ENCODE measurements at regions not wholly inside any gene's neighbourhood (a gene's known extent, or its start where the extent isn't known, plus 50 kb on each side); places are given as distances from the start of the nearest gene placed in this dataset.

GRCh38 chr13:91270031-91270430 is 77.5 kb upstream of the MIR17HG start:
- no peak overlapping the region for H3K27ac ChIP-seq
- TF ChIP-seq, protein P1, sequence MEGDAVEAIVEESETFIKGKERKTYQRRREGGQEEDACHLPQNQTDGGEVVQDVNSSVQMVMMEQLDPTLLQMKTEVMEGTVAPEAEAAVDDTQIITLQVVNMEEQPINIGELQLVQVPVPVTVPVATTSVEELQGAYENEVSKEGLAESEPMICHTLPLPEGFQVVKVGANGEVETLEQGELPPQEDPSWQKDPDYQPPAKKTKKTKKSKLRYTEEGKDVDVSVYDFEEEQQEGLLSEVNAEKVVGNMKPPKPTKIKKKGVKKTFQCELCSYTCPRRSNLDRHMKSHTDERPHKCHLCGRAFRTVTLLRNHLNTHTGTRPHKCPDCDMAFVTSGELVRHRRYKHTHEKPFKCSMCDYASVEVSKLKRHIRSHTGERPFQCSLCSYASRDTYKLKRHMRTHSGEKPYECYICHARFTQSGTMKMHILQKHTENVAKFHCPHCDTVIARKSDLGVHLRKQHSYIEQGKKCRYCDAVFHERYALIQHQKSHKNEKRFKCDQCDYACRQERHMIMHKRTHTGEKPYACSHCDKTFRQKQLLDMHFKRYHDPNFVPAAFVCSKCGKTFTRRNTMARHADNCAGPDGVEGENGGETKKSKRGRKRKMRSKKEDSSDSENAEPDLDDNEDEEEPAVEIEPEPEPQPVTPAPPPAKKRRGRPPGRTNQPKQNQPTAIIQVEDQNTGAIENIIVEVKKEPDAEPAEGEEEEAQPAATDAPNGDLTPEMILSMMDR (IDR thresholded peaks at IDR 0.05), result no peak
- no peaks in the 10 kb centered on the region for H3K4me1 ChIP-seq
- H3K4me3 ChIP-seq, result no peak overlapping the region
- no peaks in the 10 kb centered on the region for H3K36me3 ChIP-seq
- no peak for DNase-seq (ENCODE audit: low spot score)
- no peaks in the 10 kb centered on the region for H3K27me3 ChIP-seq
- peaks cover 0 to 6% of the 10 kb centered on the region in 2 donors for H3K9me3 ChIP-seq

DNA sequence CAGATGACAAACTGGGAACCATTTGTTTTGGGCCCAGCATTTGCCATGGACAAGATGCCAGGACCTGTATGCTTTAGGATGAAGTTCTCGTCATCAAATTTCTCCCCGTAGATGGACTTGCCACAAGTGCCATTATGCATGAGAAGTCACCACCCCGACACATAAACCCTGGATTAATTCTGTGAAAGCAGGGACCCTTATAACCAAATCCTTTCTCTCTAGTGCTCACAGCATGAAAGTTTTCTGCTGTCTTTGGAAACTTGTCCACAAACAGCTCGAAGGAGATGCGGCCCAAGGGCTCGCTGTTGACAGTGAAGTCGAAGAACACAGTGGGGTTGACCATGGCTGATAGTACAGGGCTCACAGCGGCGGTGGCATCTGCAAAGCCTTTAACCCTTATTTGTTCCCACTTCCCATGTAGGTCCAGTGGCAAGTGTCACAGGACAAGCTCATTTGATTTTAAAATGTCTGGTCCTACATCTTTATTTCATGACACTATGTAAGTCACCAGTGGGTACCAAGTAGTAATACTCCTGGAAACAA is 75.2 kb upstream of the MIR17HG start:
- no peaks in the 10 kb centered on the region for H3K36me3 ChIP-seq
- no peaks in the 10 kb centered on the region for H3K4me1 ChIP-seq
- TF ChIP-seq, protein P1 (IDR thresholded peaks at IDR 0.05), result no peak
- DNase-seq (ENCODE audit: low spot score), result no peak
- no peak overlapping the region for H3K27ac ChIP-seq
- no peak overlapping the region for H3K4me3 ChIP-seq
- H3K27me3 ChIP-seq, result no peaks in the 10 kb centered on the region
- H3K9me3 ChIP-seq, result no peaks in the 10 kb centered on the region

GRCh38 chr13:91273675-91274074 is 73.8 kb upstream of the MIR17HG start:
- H3K9me3 ChIP-seq, result no peaks in the 10 kb centered on the region
- H3K4me3 ChIP-seq, result no peak overlapping the region
- H3K27me3 ChIP-seq, result no peaks in the 10 kb centered on the region
- H3K4me1 ChIP-seq, result no peaks in the 10 kb centered on the region
- TF ChIP-seq, protein P1 (IDR thresholded peaks at IDR 0.05), result no peak
- H3K27ac ChIP-seq, result no peak overlapping the region
- H3K36me3 ChIP-seq, result no peaks in the 10 kb centered on the region
- DNase-seq (ENCODE audit: low spot score), result no peak

- Histone ChIP-seq H3K27ac (no peak overlapping the region), H3K4me1 (no peaks in the 10 kb centered on the region), H3K36me3 (no peaks in the 10 kb centered on the region), H3K9me3 (no peaks in the 10 kb centered on the region), H3K27me3 (no peaks in the 10 kb centered on the region), H3K4me3 (no peak overlapping the region)
- DNase-seq (ENCODE audit: low spot score), result no peak
- TF ChIP-seq, protein P1 (IDR thresholded peaks at IDR 0.05), result no peak
These were observed 70.3 kb upstream of the MIR17HG start for GRCh38 chr13:91277013-91277676.

- Histone ChIP-seq H3K27ac (no peak overlapping the region), H3K4me3 (no peak overlapping the region), H3K36me3 (no peaks in the 10 kb centered on the region), H3K9me3 (no peaks in the 10 kb centered on the region), H3K4me1 (no peaks in the 10 kb centered on the region), H3K27me3 (no peaks in the 10 kb centered on the region)
- DNase-seq (ENCODE audit: low spot score), result no peak
- TF ChIP-seq, protein P1 (IDR thresholded peaks at IDR 0.05), result no peak
These were observed 69.2 kb upstream of the MIR17HG start for GRCh38 chr13:91278291-91278690.

DNA sequence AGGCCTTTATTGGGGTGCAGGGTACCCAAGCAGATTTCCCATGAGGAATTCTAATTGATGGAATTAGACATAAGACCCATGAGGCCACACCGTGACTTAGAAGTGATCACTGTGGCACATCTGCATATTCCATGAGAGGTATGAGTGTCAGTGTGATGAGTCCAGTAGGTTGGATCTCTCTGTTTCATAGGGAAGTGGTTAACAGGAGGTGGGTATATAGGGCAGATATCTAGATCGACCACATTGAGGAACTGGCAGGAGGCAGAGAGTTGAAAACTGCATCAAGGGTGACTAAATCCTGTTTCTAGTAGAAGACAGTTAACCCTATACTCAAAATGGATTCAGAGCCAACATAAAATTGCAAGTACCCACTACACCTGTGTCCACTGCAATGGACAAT is 68.6 kb upstream of the MIR17HG start:
- TF ChIP-seq, protein P1 (IDR thresholded peaks at IDR 0.05), result no peak
- Histone ChIP-seq H3K9me3 (no peaks in the 10 kb centered on the region), H3K4me1 (no peaks in the 10 kb centered on the region), H3K27ac (no peak overlapping the region), H3K27me3 (no peaks in the 10 kb centered on the region), H3K4me3 (no peak overlapping the region), H3K36me3 (no peaks in the 10 kb centered on the region)
- no peak for DNase-seq (ENCODE audit: low spot score)

All from right atrium auricular region (tissue), 2 donors.